ENCODE measurements at regions not wholly inside any gene's neighbourhood (a gene's known extent, or its start where the extent isn't known, plus 50 kb on each side); places are given as distances from the start of the nearest gene placed in this dataset.

DNA sequence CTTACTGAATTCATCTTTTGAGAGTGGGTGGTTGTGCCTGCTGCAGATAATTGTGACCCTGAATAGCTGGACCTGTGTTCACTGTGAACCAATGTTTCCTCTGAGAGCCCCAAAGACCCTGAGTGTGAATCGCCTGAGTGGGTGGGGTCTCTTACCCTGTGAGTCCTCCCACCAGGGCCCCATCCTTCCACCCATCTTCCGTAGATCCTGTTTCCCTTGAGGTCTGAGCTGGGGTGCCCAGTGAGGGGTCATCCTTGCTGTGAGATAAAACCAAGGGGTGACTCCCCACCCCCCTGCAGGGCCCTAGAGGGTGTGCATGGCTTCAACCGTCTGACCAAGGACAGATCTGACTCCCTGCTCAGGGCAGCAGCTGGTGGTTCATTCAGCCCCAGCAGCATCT, 78.0 kb upstream of the ZNF479 start:
- H3K4me1 ChIP-seq (ENCODE audit: control insufficient read depth, insufficient read depth, low read length), result no peaks in the 10 kb centered on the region
- TF ChIP-seq BCL6B (tag by site-specific recombination; IDR thresholded peaks at IDR 0.05) (no peak), PRDM6 (tag by site-specific recombination; IDR thresholded peaks at IDR 0.05) (no peak), ZNF121 (tag by site-specific recombination; IDR thresholded peaks at IDR 0.05) (no peak), ZNF280C (tag by site-specific recombination; IDR thresholded peaks at IDR 0.05) (no peak), ZNF747 (tag by site-specific recombination; IDR thresholded peaks at IDR 0.05) (no peak), KLF16 (tag by site-specific recombination; IDR thresholded peaks at IDR 0.05) (no peak), HOXC10 (CRISPR knock-in tag; IDR thresholded peaks at IDR 0.05) (no peak), IKZF3 (tag by site-specific recombination; IDR thresholded peaks at IDR 0.05) (no peak), ZNF692 (tag by site-specific recombination; IDR thresholded peaks at IDR 0.05) (no peak), ZNF391 (tag by site-specific recombination; IDR thresholded peaks at IDR 0.05; ENCODE audit: borderline replicate concordance, low read depth) (no peak), ZNF621 (tag by site-specific recombination; IDR thresholded peaks at IDR 0.05) (no peak), REST (tag by site-specific recombination; IDR thresholded peaks at IDR 0.05) (no peak), ZNF449 (tag by site-specific recombination; IDR thresholded peaks at IDR 0.05) (no peak), TRIM28 (IDR thresholded peaks at IDR 0.05; ENCODE audit: borderline replicate concordance, low read length) (no peak), ZNF266 (tag by site-specific recombination; IDR thresholded peaks at IDR 0.05; ENCODE audit: low read depth) (no peak), ZNF280D (tag by site-specific recombination; IDR thresholded peaks at IDR 0.05) (no peak), ZBTB48 (tag by site-specific recombination; IDR thresholded peaks at IDR 0.05) (no peak)
- TF ChIP-seq, protein P1, sequence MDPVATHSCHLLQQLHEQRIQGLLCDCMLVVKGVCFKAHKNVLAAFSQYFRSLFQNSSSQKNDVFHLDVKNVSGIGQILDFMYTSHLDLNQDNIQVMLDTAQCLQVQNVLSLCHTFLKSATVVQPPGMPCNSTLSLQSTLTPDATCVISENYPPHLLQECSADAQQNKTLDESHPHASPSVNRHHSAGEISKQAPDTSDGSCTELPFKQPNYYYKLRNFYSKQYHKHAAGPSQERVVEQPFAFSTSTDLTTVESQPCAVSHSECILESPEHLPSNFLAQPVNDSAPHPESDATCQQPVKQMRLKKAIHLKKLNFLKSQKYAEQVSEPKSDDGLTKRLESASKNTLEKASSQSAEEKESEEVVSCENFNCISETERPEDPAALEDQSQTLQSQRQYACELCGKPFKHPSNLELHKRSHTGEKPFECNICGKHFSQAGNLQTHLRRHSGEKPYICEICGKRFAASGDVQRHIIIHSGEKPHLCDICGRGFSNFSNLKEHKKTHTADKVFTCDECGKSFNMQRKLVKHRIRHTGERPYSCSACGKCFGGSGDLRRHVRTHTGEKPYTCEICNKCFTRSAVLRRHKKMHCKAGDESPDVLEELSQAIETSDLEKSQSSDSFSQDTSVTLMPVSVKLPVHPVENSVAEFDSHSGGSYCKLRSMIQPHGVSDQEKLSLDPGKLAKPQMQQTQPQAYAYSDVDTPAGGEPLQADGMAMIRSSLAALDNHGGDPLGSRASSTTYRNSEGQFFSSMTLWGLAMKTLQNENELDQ (tag by site-specific recombination; IDR thresholded peaks at IDR 0.05; ENCODE audit: low read depth), result no peak
- no peak overlapping the region for H3K4me3 ChIP-seq (ENCODE audit: low read depth, low read length)
- ChIA-PET CTCF (no interaction called here), POLR2A (no interaction called here)
- H3K27ac ChIP-seq (ENCODE audit: extremely low read depth, low read depth, low read length), result no peak overlapping the region
- no peaks in the 10 kb centered on the region for H3K36me3 ChIP-seq (ENCODE audit: control insufficient read depth in 2 of 2, insufficient read depth in 1 of 2, low read length in 2 of 2)
- H3K9me3 ChIP-seq (ENCODE audit: control insufficient read depth, insufficient read depth, low read depth, low read length), result no peaks in the 10 kb centered on the region

Measured in HEK293 (cell line).